SK-N-SH (cell line): ENCODE measurements at regions not wholly inside any gene's neighbourhood (a gene's known extent, or its start where the extent isn't known, plus 50 kb on each side); places are given as distances from the start of the nearest gene placed in this dataset.

Experiments
- CTCF ChIA-PET: fragments of 300-600, 350-600 bp; formaldehyde crosslinking; extraction: SDS; loops from one replicate; lab custom pipeline; 2021; lab: Yijun Ruan, JAX
- POLR2A ChIA-PET: fragments of 350-600 bp; sonication (Branson Sonifier 250); formaldehyde crosslinking; extraction: SDS; loops from one replicate; lab custom pipeline; 2020; ENCODE audit warnings: antibody characterized with exemption, inconsistent platforms; lab: Yijun Ruan, JAX
- DNase-seq: peaks from one replicate; pipeline ENCODE4 v3.0.0; 2012
- H2AFZ ChIP-seq: fragments of 200-600 bp; sonication (generic); 2 replicates; pipeline ENCODE4 v1.8.1; 2016; ENCODE audit warnings: antibody characterized with exemption, mild to moderate bottlenecking, low read depth
- H3F3A ChIP-seq: fragments of 200-600 bp; sonication (generic); replicated peaks from 2 replicates; pipeline ENCODE3; 2016; ENCODE audit warnings: antibody characterized with exemption, mild to moderate bottlenecking; ENCODE audit not compliant: insufficient read depth
- H3K27ac ChIP-seq, 2 experiments: fragments of 200-500 bp in 1 of 2; fragments of 200-600 bp in 1 of 2; sonication (Bioruptor generic) in 1 of 2; sonication (generic), shearing (Covaris generic) in 1 of 2; 2 replicates each; pipeline versions ENCODE4 v1.5.1 to v1.6.1; 2014 to 2016; ENCODE audit warnings: low read depth in 2 of 2, inconsistent platforms in 1 of 2, low read length in 1 of 2, mild to moderate bottlenecking in 1 of 2, mixed read lengths in 1 of 2
- H3K27me3 ChIP-seq: fragments of 200-600 bp; sonication (generic), shearing (Covaris generic); 2 replicates; pipeline ENCODE4 v1.6.1; 2016; ENCODE audit warnings: mixed run types; ENCODE audit not compliant: insufficient read depth
- H3K36me3 ChIP-seq, 2 experiments: fragments of 200-500 bp in 1 of 2; fragments of 200-600 bp in 1 of 2; sonication (Bioruptor generic) in 1 of 2; sonication (generic) in 1 of 2; replicated peaks in 1 of 2; 2 replicates each; pipeline versions ENCODE3 to v1.5.1; 2014 to 2016; ENCODE audit warnings: low read length in 1 of 2, mild to moderate bottlenecking in 1 of 2; ENCODE audit not compliant: insufficient read depth in 2 of 2, control insufficient read depth in 1 of 2
- H3K4me1 ChIP-seq, 2 experiments: fragments of 200-500 bp in 1 of 2; fragments of 200-600 bp in 1 of 2; sonication (Bioruptor generic) in 1 of 2; sonication (generic), shearing (Covaris generic) in 1 of 2; 2 replicates each; pipeline versions ENCODE4 v1.5.1 to v1.6.1; 2014 to 2016; ENCODE audit warnings: low read depth in 1 of 2, low read length in 1 of 2, mixed run types in 1 of 2; ENCODE audit not compliant: insufficient read depth in 2 of 2, control insufficient read depth in 1 of 2
- H3K4me2 ChIP-seq: fragments of 200-600 bp; sonication (generic), shearing (Covaris generic); 2 replicates; pipeline ENCODE4 v1.6.1; 2017; ENCODE audit warnings: mixed run types
- H3K4me3 ChIP-seq, 2 experiments: fragments of 200-500 bp in 1 of 2; fragments of 200-600 bp in 1 of 2; sonication (Bioruptor generic) in 1 of 2; sonication (generic), shearing (Covaris generic) in 1 of 2; 2 replicates each; pipeline versions ENCODE4 v1.5.1 to v1.8.1; 2014 to 2016; ENCODE audit warnings: low read depth in 2 of 2, inconsistent platforms in 1 of 2, low read length in 1 of 2, mild to moderate bottlenecking in 1 of 2, mixed read lengths in 1 of 2, moderate library complexity in 1 of 2
- H3K79me2 ChIP-seq: fragments of 200-600 bp; sonication (generic); 2 replicates; pipeline ENCODE4 v1.8.1; 2017; ENCODE audit warnings: mild to moderate bottlenecking; ENCODE audit not compliant: insufficient read depth
- H3K9ac ChIP-seq: fragments of 200-600 bp; sonication (generic); 2 replicates; pipeline ENCODE4 v1.6.1; 2017; ENCODE audit warnings: mixed run types
- H3K9me2 ChIP-seq: fragments of 200-600 bp; sonication (generic); 2 replicates; pipeline ENCODE4 v1.6.1; 2017; ENCODE audit warnings: mixed run types
- H3K9me3 ChIP-seq: fragments of 200-600 bp; sonication (generic); 2 replicates; pipeline ENCODE4 v1.6.1; 2017; ENCODE audit warnings: mixed run types, mild to moderate bottlenecking, moderate library complexity
- H4K20me1 ChIP-seq: fragments of 200-600 bp; sonication (generic); 2 replicates; pipeline ENCODE4 v1.6.1; 2017; ENCODE audit warnings: mild to moderate bottlenecking, mixed run types; ENCODE audit not compliant: insufficient read depth
- CHD2 ChIP-seq: fragments of 150-350 bp; IDR thresholded peaks from 2 replicates; pipeline ENCODE4 v1.6.1; 2018; ENCODE audit warnings: low read length; ENCODE audit not compliant: partially characterized antibody
- ELF1 ChIP-seq: IDR thresholded peaks from 2 replicates; pipeline ENCODE4 v1.4.0; 2012
- FOSL2 ChIP-seq: IDR thresholded peaks from 2 replicates; pipeline ENCODE4 v1.4.0; 2012; ENCODE audit warnings: low read depth, mild to moderate bottlenecking, moderate library complexity, borderline replicate concordance
- GABPA ChIP-seq: IDR thresholded peaks from 2 replicates; pipeline ENCODE4 v1.4.0; 2012; ENCODE audit warnings: low read depth, mild to moderate bottlenecking
- IRF3 ChIP-seq: fragments of 150-350 bp; IDR thresholded peaks from 2 replicates; pipeline ENCODE4 v1.6.1; 2016; ENCODE audit warnings: mild to moderate bottlenecking, low read depth, low read length
- MAX ChIP-seq: IDR thresholded peaks from 2 replicates; pipeline ENCODE4 v1.4.0; 2012; ENCODE audit warnings: low read depth
- NRF1 ChIP-seq: IDR thresholded peaks from 2 replicates; pipeline ENCODE4 v1.6.1; 2012; ENCODE audit warnings: low read depth, mild to moderate bottlenecking, low read length
- PBX3 ChIP-seq: IDR thresholded peaks from 2 replicates; pipeline ENCODE4; 2012
- POLR2AphosphoS5 ChIP-seq: IDR thresholded peaks from 2 replicates; pipeline ENCODE4 v1.6.1; 2012; ENCODE audit warnings: low read depth, low read length
- RAD21 ChIP-seq: IDR thresholded peaks from 2 replicates; pipeline ENCODE4 v1.6.1; 2012; ENCODE audit warnings: mild to moderate bottlenecking, low read length
- RCOR1 ChIP-seq: fragments of 150-350 bp; IDR thresholded peaks from 2 replicates; pipeline ENCODE4 v1.6.1; 2017; ENCODE audit warnings: antibody characterized with exemption, low read length
- REST ChIP-seq: IDR thresholded peaks from 2 replicates; pipeline ENCODE4 v1.6.1; 2012; ENCODE audit warnings: mild to moderate bottlenecking, low read depth, low read length, moderate library complexity
- RFX5 ChIP-seq: IDR thresholded peaks from 2 replicates; pipeline ENCODE4 v1.6.1; 2012; ENCODE audit warnings: mild to moderate bottlenecking, improper control_type of control experiment, low read length
- SIN3A ChIP-seq: IDR thresholded peaks from 2 replicates; pipeline ENCODE4 v1.6.1; 2012; ENCODE audit warnings: low read depth, mild to moderate bottlenecking, low read length, moderate library complexity, borderline replicate concordance
- TAF1 ChIP-seq: IDR thresholded peaks from 2 replicates; pipeline ENCODE4 v1.6.1; 2012; ENCODE audit warnings: low read depth, mild to moderate bottlenecking, low read length, moderate library complexity, borderline replicate concordance
- TCF12 ChIP-seq: IDR thresholded peaks from 2 replicates; pipeline ENCODE4 v1.4.0; 2012
- USF1 ChIP-seq: IDR thresholded peaks from 2 replicates; pipeline ENCODE4 v1.4.0; 2012; ENCODE audit warnings: low read depth, borderline replicate concordance
- USF2 ChIP-seq: fragments of 150-350 bp; IDR thresholded peaks from 2 replicates; pipeline ENCODE4 v1.6.1; 2017; ENCODE audit warnings: antibody characterized with exemption, low read length, low read depth, borderline replicate concordance
- WGBS: methylation state at CpG from one replicate; pipeline ENCODE4 v1.1.6; 2017; ENCODE audit warnings: low lambda C conversion rate; 5-methylcytosine and 5-hydroxymethylcytosine counted together

GRCh38 chr5:92320446-92320845 lies 937.3 kb upstream of the ARRDC3 start:
- no peak for DNase-seq
- Histone ChIP-seq H3K79me2 (no peaks in the 10 kb centered on the region), H3K4me3 (no peak overlapping the region), H3K27me3 (no peaks in the 10 kb centered on the region), H4K20me1 (no peaks in the 10 kb centered on the region), H2AFZ (no peak overlapping the region), H3K9me3 (no peaks in the 10 kb centered on the region), H3F3A (no peaks in the 10 kb centered on the region), H3K4me2 (no peak overlapping the region), H3K4me1 (no peaks in the 10 kb centered on the region), H3K27ac (no peak overlapping the region), H3K9me2 (no peaks in the 10 kb centered on the region), H3K36me3 (no peaks in the 10 kb centered on the region), H3K9ac (no peak overlapping the region)
- 80% methylated on average over 5 of the region's 5 CpGs for WGBS
- POLR2A ChIA-PET: no interaction called here
- CTCF ChIA-PET: no interaction called here
- TF ChIP-seq CHD2 (no peak), NRF1 (no peak), REST (no peak), FOSL2 (no peak), ELF1 (no peak), SIN3A (no peak), TCF12 (no peak), POLR2AphosphoS5 (no peak), USF2 (no peak), TAF1 (no peak), PBX3 (no peak)

GRCh38 chr5:92313385-92313784 lies 930.3 kb upstream of the ARRDC3 start:
- H3K79me2 ChIP-seq: no peaks in the 10 kb centered on the region
- no peaks in the 10 kb centered on the region for H3F3A ChIP-seq
- no peak for DNase-seq
- H3K4me2 ChIP-seq: no peak overlapping the region
- H2AFZ ChIP-seq: no peak overlapping the region
- H3K4me3 ChIP-seq: no peak overlapping the region
- no peaks in the 10 kb centered on the region for H3K9me3 ChIP-seq
- H3K4me1 ChIP-seq: peaks cover 0 to 9% of the 10 kb centered on the region in 2 experiments; a peak in 2 of 4 replicates
- no peak overlapping the region for H3K27ac ChIP-seq
- H3K9ac ChIP-seq: no peak overlapping the region
- no peaks in the 10 kb centered on the region for H3K9me2 ChIP-seq
- no peaks in the 10 kb centered on the region for H3K36me3 ChIP-seq
- H3K27me3 ChIP-seq: no peaks in the 10 kb centered on the region
- CTCF ChIA-PET: interaction anchor here (0.7 kb wide), 1 partner anchor 326 kb away, joined by 3 read pairs; no protein-coding TSS in a partner anchor
- POLR2A ChIA-PET: no interaction called here
- H4K20me1 ChIP-seq: no peaks in the 10 kb centered on the region
- 85% methylated on average over 2 of the region's 2 CpGs for WGBS
- TF ChIP-seq PBX3: no peak
- TF ChIP-seq CHD2: no peak
- TF ChIP-seq FOSL2: no peak
- no peak for TF ChIP-seq IRF3
- no peak for TF ChIP-seq USF2
- no peak for TF ChIP-seq USF1
- no peak for TF ChIP-seq GABPA
- TF ChIP-seq RFX5: no peak
- TF ChIP-seq RAD21: no peak
- TF ChIP-seq MAX: no peak
- TF ChIP-seq POLR2AphosphoS5: no peak
- TF ChIP-seq RCOR1: no peak
